Neutrophil (primary cell): ENCODE measurements at regions not wholly inside any gene's neighbourhood (a gene's known extent, or its start where the extent isn't known, plus 50 kb on each side); places are given as distances from the start of the nearest gene placed in this dataset.

Source experiments
- H3K27ac ChIP-seq: fragments of 200-600 bp; sonication (generic); 2 replicates; pipeline ENCODE4 v1.5.1; 2016; ENCODE audit warnings: mild to moderate bottlenecking, moderate library complexity
- H3K27me3 ChIP-seq: fragments of 200-600 bp; sonication (generic); 2 replicates; pipeline ENCODE4 v1.6.0; 2016; ENCODE audit warnings: mild to moderate bottlenecking
- H3K36me3 ChIP-seq: fragments of 200-600 bp; sonication (generic); 2 replicates; pipeline ENCODE4 v1.5.1; 2017
- H3K4me1 ChIP-seq, 2 experiments: fragments of 200-600 bp in 1 of 2; sonication (generic) in 1 of 2; 1 replicate in 1 of 2; 2 replicates in 1 of 2; pipeline versions ENCODE4 v1.5.1 to v1.6.1; 2013 to 2016; ENCODE audit warnings: low read depth in 1 of 2, low read length in 1 of 2, mild to moderate bottlenecking in 1 of 2, moderate library complexity in 1 of 2; ENCODE audit not compliant: control insufficient read depth in 1 of 2, insufficient read depth in 1 of 2
- H3K4me3 ChIP-seq, 2 experiments: fragments of 200-600 bp in 1 of 2; sonication (generic) in 1 of 2; 1 replicate in 1 of 2; 2 replicates in 1 of 2; pipeline ENCODE4 v1.5.1; 2013 to 2016; ENCODE audit warnings: low read depth in 1 of 2, low read length in 1 of 2, mild to moderate bottlenecking in 1 of 2, moderate library complexity in 1 of 2
- H3K9me3 ChIP-seq: fragments of 200-600 bp; sonication (generic); 2 replicates; pipeline ENCODE4 v1.5.1; 2016
- TF ChIP-seq, protein P1 (sequence below): fragments of 200-600 bp; sonication (generic); IDR thresholded peaks from 2 replicates; pipeline ENCODE4 v1.5.1; 2016; ENCODE audit warnings: antibody characterized with exemption

DNA sequence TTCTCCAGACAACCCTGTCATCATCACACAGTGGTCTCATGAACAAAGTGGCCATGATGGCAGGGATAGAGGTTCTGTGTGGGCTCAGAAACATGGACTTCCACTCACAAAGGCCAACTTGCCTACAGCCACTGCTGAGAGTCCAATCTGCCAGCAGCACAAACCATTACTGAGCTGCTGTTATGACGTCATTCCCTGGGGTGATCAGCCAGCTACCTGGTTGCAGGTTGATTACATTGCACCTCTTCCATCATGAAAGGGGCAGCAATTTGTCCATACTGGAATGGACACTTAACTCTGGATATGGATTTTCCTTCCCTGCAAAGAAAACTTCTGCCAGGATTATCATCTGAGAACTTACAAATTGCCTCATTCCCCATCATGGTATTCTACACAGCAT, 1275.9 kb downstream of the TYW1 start:
- H3K4me3 ChIP-seq = no peak overlapping the region
- H3K4me1 ChIP-seq = no peaks in the 10 kb centered on the region
- H3K27ac ChIP-seq = no peak overlapping the region
- no peaks in the 10 kb centered on the region for H3K9me3 ChIP-seq
- H3K27me3 ChIP-seq = no peaks in the 10 kb centered on the region
- H3K36me3 ChIP-seq = no peaks in the 10 kb centered on the region
- TF ChIP-seq, protein P1, sequence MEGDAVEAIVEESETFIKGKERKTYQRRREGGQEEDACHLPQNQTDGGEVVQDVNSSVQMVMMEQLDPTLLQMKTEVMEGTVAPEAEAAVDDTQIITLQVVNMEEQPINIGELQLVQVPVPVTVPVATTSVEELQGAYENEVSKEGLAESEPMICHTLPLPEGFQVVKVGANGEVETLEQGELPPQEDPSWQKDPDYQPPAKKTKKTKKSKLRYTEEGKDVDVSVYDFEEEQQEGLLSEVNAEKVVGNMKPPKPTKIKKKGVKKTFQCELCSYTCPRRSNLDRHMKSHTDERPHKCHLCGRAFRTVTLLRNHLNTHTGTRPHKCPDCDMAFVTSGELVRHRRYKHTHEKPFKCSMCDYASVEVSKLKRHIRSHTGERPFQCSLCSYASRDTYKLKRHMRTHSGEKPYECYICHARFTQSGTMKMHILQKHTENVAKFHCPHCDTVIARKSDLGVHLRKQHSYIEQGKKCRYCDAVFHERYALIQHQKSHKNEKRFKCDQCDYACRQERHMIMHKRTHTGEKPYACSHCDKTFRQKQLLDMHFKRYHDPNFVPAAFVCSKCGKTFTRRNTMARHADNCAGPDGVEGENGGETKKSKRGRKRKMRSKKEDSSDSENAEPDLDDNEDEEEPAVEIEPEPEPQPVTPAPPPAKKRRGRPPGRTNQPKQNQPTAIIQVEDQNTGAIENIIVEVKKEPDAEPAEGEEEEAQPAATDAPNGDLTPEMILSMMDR = no peak

DNA sequence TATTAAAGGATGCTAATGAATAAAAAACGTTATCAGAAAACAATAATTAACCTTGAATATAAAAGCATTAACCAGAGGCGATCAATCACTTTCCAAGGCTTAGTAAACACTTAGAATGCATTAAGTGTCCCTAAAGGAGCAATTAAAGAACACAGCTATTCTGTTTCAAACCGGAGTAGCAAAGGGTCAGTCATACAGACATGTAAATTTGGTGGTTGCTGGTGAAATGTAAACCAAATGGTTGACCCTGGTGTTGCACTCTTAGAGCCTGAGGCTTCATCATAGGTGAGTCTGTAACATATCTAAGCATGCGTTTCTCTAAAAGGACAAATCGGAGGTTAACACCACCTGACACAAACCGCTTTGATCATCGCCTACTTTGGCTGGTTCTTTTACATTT, 1280.1 kb downstream of the TYW1 start:
- no peak overlapping the region for H3K27ac ChIP-seq
- no peaks in the 10 kb centered on the region for H3K9me3 ChIP-seq
- H3K36me3 ChIP-seq = no peaks in the 10 kb centered on the region
- H3K4me1 ChIP-seq = no peaks in the 10 kb centered on the region
- H3K27me3 ChIP-seq = no peaks in the 10 kb centered on the region
- no peak overlapping the region for H3K4me3 ChIP-seq
- TF ChIP-seq, protein P1 = no peak

DNA sequence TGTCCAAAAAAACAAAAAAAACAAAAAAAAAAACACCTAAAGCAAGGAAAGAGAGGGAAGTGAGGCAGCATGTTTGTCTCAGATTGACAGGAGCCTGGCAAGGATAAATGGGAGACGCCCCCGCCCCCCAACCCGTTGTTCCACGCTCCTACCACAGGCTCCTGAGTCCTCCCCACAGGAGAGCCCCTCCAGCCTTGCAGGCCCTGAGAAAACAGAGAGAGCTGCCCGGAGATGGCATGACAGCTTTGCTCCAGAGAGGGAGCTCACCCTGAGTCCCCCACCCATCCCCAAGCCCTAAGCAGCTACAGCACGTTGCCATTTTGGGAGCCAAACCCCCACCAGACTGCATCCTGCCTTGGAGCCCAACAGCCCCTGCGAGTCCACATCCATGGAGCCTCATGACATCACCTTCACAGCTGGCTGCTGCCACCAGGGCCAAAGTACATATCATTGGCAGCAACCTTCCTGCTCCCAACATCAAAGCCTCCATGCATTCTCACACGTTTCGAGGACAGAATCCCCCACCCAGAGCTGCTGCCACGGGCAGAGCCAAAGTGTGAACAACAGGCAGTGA, 1283.3 kb downstream of the TYW1 start:
- TF ChIP-seq, protein P1 = no peak
- Histone ChIP-seq H3K4me3 (no peak overlapping the region), H3K36me3 (no peaks in the 10 kb centered on the region), H3K4me1 (no peaks in the 10 kb centered on the region), H3K27me3 (no peaks in the 10 kb centered on the region), H3K27ac (no peak overlapping the region), H3K9me3 (no peaks in the 10 kb centered on the region)

DNA sequence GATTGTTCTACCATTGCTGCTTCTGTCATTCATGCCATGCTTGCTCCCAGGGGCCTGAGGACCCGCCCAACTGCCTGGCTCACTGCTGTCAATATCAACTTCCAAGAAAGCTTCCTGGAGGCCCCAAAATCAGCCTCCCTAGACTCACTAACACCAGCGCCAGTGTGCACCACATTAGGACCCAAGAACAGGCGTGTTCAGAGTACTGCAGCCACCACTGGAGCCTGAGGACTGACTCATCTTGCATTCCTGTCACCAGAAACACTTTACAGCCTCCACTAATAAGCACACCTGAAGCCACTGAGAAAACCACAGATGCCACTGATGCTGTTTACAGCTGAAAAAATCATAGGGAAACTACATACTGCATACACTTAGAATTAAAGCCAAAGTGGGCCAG, 1284.3 kb downstream of the TYW1 start:
- TF ChIP-seq, protein P1 = no peak
- Histone ChIP-seq H3K9me3 (no peaks in the 10 kb centered on the region), H3K27ac (no peak overlapping the region), H3K36me3 (no peaks in the 10 kb centered on the region), H3K27me3 (no peaks in the 10 kb centered on the region), H3K4me3 (no peak overlapping the region), H3K4me1 (no peaks in the 10 kb centered on the region)

DNA sequence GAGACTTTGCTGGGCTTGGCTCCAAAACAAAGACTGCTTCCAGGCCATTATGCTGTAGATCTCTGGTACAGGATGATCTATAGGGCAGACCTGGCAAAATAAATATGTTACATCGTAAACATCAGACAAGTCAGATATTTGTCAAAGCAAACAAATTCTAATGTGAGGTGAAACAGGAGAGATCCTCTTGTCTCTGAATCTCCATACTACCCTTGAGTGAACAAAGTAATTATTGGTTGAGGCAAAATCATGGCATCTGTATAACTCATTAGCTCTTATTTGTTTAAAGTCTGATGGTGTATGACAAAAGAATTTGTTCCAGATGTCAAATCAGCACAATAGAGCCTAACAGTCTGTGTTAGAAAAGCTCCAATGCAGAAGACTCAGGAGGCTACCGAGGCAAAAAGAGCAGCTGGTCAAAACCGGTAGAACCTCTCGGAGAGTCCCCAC, 1291.5 kb downstream of the TYW1 start:
- Histone ChIP-seq H3K27ac (no peak overlapping the region), H3K4me1 (no peaks in the 10 kb centered on the region), H3K4me3 (no peak overlapping the region), H3K36me3 (no peaks in the 10 kb centered on the region), H3K9me3 (no peaks in the 10 kb centered on the region), H3K27me3 (no peaks in the 10 kb centered on the region)
- TF ChIP-seq, protein P1 = no peak

DNA sequence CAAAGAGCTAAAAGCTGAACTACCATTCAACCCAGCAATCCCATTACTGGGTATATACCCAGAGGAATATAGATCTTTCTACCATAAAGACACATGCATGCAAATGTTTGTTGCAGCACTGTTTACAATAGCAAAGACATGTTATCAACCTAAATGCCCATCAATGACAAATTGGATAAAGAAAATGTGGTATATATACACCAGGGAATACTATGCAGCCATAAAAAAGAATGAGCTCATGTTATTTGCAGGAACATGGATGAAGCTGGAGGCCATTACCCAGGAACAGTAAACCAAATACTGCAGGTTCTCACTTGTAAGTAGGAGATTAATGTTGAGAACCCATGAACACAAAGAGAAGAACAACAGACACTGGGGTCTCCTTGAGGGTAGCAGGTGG, 1295.1 kb downstream of the TYW1 start:
- TF ChIP-seq, protein P1 = no peak
- H3K36me3 ChIP-seq = no peaks in the 10 kb centered on the region
- no peak overlapping the region for H3K4me3 ChIP-seq
- no peaks in the 10 kb centered on the region for H3K27me3 ChIP-seq
- no peak overlapping the region for H3K27ac ChIP-seq
- H3K4me1 ChIP-seq = no peaks in the 10 kb centered on the region
- H3K9me3 ChIP-seq = no peaks in the 10 kb centered on the region
